GM21390 (cell line): ENCODE measurements at regions not wholly inside any gene's neighbourhood (a gene's known extent, or its start where the extent isn't known, plus 50 kb on each side); places are given as distances from the start of the nearest gene placed in this dataset.

Experiments used
- ATAC-seq: cut with Tn5 transposase; IDR thresholded peaks from one replicate; pipeline ENCODE4 v1.9.1; 2021; ENCODE audit not compliant: unreplicated experiment

DNA sequence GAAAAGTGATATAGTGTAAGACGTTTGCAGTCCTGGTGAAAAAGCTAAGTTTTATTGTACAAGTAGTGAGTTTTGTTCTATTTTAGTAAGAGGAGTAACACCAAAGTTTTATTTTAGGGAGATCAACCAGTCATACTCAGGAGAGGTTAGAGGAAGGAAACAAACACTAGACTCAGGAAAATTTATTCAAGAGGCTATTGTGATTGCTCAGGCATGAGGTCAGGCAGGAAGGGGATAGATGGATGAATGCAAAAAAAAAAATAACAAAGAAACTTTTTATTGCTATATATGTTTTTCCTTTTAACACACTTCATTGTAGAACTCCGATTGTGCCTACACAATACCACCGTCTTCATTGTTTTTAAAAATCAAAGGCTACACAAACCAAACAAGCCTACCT is 189.0 kb downstream of the LYPLAL1 start:
- ATAC-seq = no peak

- no peak for ATAC-seq
Observed at GRCh38 chr1:219359126-219359525, 185.4 kb downstream of the LYPLAL1 start.

- no peak for ATAC-seq
Observed at GRCh38 chr1:219358080-219358479, 184.4 kb downstream of the LYPLAL1 start.

GRCh38 chr1:219354962-219355361 is 181.3 kb downstream of the LYPLAL1 start:
- ATAC-seq = no peak

DNA sequence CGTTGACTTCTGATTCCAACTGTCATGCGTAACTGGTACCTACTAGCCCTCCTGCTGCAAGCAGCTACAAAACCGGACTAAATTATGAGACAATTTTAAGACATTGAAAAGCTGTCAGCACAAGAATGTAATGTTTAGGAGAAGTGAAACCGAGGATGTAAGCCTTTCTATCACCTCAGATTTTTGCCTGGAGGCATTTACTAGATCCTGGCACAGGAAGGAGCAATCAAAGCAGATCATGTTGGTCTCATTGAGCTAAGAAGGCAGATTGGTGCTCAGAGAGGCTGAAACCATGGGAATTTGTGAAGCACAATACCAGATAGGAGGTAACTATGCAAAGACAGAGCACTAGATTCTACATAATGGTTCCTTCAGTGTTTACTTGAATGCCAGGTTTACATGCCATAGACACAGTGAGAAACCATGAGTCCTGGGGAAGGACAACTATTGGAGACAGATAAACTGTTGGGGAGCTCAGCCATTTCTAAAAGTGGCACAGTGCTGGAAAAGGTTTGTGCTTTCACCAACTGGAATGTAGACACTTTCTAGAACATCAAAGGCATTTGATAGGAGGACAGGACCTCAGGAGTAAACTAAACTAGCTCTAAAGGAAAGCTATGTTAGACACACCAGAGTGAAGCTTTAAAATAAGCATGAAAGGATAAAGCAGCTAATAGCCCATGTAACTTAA is 179.4 kb downstream of the LYPLAL1 start:
- ATAC-seq = no peak

DNA sequence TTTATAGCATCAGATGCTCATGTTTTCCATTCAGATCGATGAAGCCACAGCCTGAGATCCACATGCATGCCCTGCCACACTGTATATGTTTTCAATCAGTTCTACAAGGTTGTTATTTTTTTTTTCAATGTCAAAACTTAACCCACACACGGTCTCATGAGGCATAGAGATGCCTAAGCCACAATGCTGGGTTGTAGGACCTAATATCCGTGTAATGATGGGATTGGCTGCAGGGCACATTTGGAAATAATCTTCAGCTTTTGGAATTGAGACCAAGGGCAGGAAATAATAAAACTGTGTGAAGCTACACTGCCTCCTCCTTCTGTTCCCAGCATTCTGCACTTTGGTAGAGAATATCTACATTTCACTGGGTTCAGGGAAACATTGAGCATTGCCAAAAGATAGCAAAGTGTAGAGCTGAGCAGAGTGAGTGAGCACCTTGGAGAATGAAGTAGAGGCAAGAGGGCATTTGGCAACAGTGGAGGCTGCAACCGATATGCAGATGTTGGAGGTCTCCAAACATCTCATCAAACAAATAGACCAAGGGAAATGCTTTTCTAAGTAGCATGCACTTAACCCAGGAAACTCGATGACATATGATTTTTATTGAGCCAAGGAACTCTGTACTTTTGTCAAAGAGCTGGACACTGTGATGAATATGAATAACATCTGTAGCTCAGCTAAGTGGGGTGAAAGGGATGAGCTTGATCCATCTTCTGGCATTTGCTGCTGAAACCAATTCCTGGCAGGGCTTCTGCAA is 176.7 kb downstream of the LYPLAL1 start:
- ATAC-seq = no peak

- no peak for ATAC-seq
Observed at GRCh38 chr1:219347921-219348391, 174.3 kb downstream of the LYPLAL1 start.

- ATAC-seq = no peak
Observed at GRCh38 chr1:219347376-219347775, 173.7 kb downstream of the LYPLAL1 start.

GRCh38 chr1:219345953-219346352 is 172.3 kb downstream of the LYPLAL1 start:
- no peak for ATAC-seq

GRCh38 chr1:219342836-219343235 is 169.2 kb downstream of the LYPLAL1 start:
- ATAC-seq = no peak

- ATAC-seq = no peak
Observed at GRCh38 chr1:219340796-219341195, 167.1 kb downstream of the LYPLAL1 start.

- ATAC-seq = no peak
Observed at GRCh38 chr1:219339466-219339865, 165.8 kb downstream of the LYPLAL1 start.

- no peak for ATAC-seq
Observed at GRCh38 chr1:219337588-219337987, 163.9 kb downstream of the LYPLAL1 start.

- no peak for ATAC-seq
Observed at GRCh38 chr1:219333626-219334025, 159.9 kb downstream of the LYPLAL1 start.

- no peak for ATAC-seq
Observed at GRCh38 chr1:219331424-219331823, 157.7 kb downstream of the LYPLAL1 start.

- ATAC-seq = no peak
Observed at GRCh38 chr1:219330669-219331068, 157.0 kb downstream of the LYPLAL1 start.

DNA sequence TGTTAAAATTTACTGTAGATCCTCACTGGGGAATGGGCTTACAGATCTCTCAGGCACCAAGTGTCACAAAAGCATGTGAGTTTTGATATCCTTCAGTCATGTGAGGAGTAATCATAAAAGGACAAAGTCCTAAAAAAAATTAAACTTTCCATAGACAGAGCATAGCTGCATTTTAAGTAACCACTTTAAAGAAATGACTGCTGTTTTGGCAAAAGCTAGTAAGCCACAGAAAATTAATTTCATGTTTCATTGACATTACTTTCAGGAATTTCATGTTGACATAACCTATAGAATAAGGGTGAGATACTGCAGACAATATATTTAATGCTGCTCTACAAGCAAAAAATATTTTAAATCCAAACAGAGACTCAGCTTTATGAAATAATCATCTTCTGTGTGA is 156.3 kb downstream of the LYPLAL1 start:
- no peak for ATAC-seq

GRCh38 chr1:219329578-219329977 is 155.9 kb downstream of the LYPLAL1 start:
- no peak for ATAC-seq

DNA sequence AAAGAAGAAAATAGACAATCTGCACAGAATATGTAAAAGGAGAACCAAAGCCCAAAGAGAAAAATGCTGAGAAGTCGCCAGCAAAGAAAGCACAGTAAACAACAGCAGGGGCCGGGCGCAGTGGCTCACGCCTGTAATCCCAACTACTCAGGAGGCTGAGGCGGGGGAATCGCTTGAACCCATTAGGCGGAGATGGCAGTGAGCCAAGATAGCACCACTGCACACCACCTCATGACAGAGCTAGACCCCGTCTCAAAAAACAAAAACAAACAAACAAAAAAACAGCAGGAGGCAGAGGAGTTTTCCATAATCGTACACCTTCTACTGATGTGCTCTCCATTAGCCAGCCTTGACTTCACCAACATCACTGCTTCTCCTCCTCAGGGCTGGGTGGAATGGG is 153.2 kb downstream of the LYPLAL1 start:
- ATAC-seq = no peak

DNA sequence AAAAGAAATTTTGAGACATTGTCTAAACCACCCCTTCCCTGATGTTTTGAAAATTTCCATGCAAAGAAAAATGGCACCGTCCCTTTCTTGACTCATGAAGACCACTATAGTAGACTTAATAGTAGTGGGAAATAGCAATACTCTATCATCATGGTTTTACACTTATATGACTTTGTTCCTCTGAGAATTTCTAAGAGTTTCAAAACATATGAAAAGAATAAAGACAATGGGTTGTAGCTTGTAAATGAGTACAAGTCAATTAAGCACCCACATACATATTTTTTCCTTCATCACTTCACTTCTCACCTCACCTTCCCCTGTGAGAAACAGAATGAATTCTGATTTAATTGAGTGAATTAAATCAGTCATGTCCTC is 151.7 kb downstream of the LYPLAL1 start:
- no peak for ATAC-seq

GRCh38 chr1:219324629-219325367 is 151.1 kb downstream of the LYPLAL1 start:
- no peak for ATAC-seq

GRCh38 chr1:219324171-219324570 is 150.5 kb downstream of the LYPLAL1 start:
- no peak for ATAC-seq
